ENCODE measurements at regions not wholly inside any gene's neighbourhood (a gene's known extent, or its start where the extent isn't known, plus 50 kb on each side); places are given as distances from the start of the nearest gene placed in this dataset.

DNA sequence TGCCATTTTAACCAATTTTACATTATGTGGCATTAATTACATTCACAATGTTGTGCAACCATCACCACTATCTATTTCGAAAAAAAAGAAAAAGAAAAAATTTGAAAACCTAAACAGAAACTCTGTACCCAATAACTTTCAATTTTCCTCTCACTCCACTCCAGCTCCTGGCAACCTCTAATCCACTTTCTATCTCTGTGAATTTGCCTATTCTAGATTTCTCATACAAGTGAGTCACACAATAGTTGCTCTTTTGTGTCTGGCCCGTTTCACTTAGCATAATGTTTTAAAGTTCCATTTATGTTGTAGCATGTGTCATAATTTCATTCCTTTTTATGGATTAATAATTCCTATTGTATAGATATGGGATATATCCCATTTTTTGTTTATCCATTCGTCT is 53.3 kb upstream of the TBC1D5 start:
- TF ChIP-seq EZH2 (IDR thresholded peaks at IDR 0.05; ENCODE audit: low read length) (no peak), CTCF (optimal IDR thresholded peaks at IDR 0.05 in 1 of 3, IDR thresholded peaks at IDR 0.05 in 1 of 3, conservative IDR thresholded peaks at IDR 0.05 in 1 of 3; ENCODE audit: extremely low read depth in 1 of 3, insufficient read depth in 2 of 3, low read length in 3 of 3) (no peak)
